ENCODE measurements at regions not wholly inside any gene's neighbourhood (a gene's known extent, or its start where the extent isn't known, plus 50 kb on each side); places are given as distances from the start of the nearest gene placed in this dataset.

DNA sequence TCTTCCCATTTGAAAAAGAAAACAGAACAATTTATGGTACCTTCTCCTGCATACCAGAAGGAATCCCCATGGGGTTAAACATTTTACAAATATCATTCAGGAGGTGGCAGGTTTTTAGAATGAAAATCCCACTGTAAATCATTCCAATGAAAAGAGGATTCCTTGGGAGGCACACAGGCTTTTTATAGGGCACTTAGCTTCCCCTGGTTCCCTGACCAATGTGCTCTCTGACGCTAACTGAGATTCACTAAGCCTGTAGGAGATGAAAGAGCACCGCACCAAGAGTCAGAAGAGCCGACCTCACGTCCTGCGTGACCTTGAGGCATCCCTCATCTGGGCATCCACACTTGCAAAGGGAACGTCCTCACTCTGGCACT, 82.5 kb downstream of the CMPK2 start:
- DNase-seq (ENCODE audit: low spot score): no peak

DNA sequence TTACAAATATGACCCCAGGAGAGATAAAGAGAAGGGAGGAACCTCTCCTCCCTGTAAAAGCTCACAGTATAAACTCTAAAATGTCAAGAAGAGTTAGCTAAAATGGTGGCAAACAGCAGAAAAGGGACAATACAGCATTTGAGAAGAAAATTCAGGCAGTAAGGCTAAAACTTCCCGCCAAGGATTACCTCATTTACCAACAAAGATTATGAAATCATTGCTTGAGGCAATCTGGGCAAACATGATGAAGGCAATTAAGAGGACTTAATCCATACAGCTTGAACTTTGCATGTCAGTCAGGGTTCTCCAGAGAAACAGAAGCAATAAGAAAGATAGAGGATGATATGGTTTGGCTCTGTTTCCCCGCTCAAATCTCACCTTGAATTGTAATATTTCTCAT, 81.4 kb downstream of the CMPK2 start:
- no peak for DNase-seq (ENCODE audit: low spot score)

DNA sequence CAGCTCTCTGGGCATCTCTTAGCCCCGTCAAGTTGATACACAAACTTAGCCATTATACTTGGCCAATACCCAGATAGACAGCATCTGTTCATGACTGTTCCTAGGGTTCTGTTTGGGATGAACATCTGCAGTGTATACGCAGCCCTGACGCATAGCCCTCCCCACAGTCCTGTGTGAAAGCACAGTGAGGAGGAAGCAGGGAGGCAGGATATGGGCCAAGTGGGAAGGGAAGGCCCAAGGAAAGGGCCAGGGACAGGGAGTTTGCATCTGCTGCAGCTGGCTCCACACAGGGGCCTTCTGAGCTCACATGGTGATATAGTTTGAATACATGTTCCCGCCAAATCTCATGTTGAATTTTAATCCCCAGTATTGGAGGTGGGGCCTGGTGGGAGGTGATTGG, 80.2 kb downstream of the CMPK2 start:
- no peak for DNase-seq (ENCODE audit: low spot score)

DNA sequence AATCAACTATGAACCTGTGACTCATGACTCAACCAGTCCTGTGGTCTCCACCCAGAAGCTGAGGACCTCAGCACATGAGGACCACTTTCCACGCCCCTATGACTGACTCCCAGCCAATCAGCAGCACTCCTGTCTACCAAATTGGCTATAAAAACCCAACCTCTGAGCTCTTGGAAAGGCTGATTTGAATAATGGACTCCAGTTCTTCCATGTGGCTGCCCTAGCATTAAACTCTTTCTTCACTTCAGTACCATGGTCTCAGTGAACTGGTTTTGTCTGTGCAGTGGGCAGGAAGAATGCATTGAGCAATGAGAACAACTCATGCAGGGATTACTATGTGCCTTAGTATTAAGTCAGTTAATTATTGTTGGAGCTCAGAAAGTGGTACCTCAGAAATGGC, 78.3 kb downstream of the CMPK2 start:
- no peak for DNase-seq (ENCODE audit: low spot score)

DNA sequence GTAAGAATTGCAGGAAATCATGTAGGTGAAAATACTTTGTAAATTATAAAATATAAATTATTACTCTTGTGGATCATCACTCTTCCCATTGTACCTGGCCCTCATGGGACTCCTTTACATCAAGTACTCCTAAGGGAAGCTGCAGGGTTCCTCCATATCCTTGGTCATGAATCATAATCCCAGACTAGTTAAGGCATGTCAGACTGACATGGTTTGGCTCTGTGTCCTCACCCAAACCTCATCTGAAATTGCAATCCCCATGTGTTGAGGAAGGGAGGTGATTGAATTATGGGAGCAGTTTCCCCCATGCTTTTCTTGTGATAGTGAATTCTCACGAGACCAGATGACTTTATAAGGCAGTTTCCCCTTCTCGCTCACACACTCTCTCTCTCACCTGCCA, 77.1 kb downstream of the CMPK2 start:
- no peak for DNase-seq (ENCODE audit: low spot score)

DNA sequence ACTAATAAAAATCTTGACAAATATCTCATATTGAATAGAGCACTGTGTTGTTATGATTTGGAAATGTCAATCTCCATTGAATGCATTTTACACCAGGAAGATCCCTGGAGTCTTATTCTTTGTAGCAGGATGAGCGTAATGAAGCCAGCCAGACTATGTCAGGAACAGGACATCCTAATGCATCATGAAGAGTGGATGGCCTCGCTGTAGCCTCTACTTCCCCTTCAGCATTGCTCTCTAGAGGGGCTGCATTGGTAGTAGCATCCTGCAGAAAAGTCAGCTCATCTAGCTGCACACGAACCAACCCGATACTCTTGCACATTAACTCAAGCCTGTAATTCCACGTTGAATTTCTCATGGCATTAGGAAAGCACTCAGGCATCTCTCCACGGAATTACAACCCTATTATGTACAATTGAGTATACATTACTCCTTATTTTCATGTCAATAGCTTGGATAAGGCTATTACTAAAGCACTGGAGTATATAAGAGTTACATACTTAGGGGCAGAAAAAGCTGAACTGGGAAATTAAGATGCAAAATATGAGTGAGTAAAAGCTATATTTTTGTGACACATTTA, 76.1 kb downstream of the CMPK2 start:
- no peak for DNase-seq (ENCODE audit: low spot score)

DNA sequence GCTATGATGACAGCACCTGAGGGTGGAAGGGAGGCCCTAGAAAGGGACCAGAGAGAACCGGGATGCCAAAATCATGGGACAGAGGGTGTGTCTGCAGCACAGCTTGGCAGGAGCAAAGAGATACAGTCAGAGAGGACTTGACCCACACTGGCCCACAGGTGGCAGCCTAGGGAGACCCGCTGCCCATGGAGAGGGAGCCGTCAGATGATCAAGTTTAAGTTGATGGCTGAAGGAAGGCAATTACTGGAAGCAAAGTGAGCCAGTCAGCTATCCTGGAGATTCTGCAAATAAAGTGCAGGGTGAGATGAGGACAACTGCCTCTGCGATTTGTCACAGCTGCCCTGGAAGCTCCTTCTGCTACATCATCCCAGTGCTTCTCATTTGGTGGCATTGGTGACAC, 74.0 kb downstream of the CMPK2 start:
- no peak for DNase-seq (ENCODE audit: low spot score)

DNA sequence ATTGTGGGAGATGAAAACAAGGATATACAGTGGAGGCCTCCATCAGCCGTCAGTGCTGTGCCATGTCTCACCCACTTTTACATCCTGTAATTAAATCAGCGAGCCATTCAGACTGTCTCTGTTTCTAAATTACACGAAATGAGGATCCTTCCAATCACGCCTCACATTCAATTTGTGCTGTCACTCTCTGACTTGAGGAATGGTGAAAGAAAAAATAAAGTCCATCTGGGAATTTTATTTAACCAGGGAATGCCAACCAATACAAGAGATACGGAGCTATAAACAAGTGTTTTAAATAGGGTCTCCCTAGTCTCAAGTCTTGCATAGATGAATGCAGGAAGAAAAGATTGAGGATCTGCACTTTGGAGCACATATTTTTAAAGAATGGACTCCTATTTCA, 72.8 kb downstream of the CMPK2 start:
- DNase-seq (ENCODE audit: low spot score): no peak

DNA sequence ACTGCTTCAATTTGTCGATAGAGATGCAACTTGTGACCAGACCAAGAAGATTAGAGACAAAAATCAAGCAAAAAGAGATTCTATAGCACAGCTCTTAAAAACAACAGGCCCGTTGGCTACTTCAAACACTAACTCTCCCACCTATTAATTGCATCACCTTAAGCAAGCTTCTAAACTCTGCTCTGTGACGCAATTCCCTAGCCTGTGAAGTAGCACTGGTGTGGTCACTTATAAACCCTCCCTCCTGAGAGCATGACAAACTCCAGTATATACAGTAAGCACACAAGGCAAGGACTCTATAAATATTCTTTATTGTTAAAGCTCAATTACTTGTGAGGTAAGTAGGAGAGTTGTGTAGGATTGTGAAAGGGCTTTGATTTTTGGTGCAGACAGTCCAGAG, 72.3 kb downstream of the CMPK2 start:
- no peak for DNase-seq (ENCODE audit: low spot score)

DNA sequence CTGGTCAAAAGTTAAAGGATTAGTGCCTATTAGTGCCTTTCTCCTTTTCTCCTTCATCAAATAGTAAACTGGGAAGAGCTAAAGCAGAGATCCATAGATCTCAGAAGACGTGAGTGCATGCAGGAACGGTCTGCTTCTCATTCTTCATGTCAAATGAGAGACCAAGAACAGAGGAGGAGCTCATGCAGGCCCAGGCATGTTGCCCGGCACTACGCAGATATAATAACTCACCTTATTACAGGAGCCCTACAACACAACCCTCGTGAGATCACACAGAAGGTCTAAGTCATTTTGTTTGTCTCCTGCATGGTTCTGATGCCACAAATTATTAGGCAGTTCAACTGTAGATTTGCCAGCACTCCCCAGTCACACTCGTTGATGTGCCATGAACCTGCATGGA, 71.8 kb downstream of the CMPK2 start:
- no peak for DNase-seq (ENCODE audit: low spot score)

DNA sequence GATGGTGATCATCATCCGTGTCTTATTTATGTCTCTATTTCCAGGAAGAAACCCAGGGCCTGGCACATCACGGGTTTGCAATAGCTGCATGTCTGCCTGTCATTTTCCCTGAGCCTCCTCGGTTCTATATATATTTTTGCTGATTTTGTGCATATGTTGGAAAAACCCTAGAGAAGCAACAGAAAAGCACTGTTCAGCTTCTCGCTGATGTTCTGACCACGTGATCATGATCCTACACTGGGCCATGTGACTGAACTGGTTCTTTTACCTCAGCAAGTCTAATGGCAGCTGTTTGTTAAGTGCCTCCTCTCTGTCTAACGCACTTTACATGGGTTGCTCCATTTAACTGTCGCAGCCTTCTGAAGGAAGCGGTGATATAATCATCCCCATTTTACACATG, 71.3 kb downstream of the CMPK2 start:
- no peak for DNase-seq (ENCODE audit: low spot score)
